NAMALWA (cell line): ENCODE measurements at regions not wholly inside any gene's neighbourhood (a gene's known extent, or its start where the extent isn't known, plus 50 kb on each side); places are given as distances from the start of the nearest gene placed in this dataset.
A peak's percentile ranks its signal among the peaks of the same experiment; 100 is the strongest.

Experiments
- DNase-seq: peaks from one replicate; pipeline ENCODE4 v3.0.0-alpha.2; 2015; ENCODE audit warnings: low spot score

DNA sequence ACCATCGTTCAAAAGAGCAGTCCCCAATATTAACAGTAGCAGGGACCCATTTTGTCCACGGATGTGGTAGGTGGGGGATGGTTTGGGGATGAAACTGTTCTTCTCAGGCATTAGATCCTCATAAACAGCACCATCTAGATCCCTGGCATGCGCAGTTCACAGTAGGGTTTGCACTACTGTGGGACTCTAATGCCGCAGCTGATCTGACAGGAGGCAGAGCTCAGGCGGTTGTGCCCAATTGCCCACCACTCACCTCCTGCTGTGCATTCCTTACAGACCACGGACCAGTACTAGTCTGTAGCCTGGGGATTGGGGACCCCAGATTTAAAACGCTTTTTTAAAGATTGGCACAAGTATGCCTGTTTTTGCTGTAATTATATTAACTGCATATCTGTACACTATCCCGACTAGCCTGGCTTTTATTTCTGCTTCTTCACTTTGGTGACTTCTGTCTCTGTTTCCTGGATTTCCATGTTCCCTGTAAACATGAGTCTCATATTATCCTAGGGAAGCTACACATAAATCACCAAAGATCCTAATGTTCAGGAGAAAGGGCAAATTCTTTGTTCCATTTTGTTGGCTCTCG, 163.3 kb upstream of the AKR1E2 start:
- DNase-seq: no peak

DNA sequence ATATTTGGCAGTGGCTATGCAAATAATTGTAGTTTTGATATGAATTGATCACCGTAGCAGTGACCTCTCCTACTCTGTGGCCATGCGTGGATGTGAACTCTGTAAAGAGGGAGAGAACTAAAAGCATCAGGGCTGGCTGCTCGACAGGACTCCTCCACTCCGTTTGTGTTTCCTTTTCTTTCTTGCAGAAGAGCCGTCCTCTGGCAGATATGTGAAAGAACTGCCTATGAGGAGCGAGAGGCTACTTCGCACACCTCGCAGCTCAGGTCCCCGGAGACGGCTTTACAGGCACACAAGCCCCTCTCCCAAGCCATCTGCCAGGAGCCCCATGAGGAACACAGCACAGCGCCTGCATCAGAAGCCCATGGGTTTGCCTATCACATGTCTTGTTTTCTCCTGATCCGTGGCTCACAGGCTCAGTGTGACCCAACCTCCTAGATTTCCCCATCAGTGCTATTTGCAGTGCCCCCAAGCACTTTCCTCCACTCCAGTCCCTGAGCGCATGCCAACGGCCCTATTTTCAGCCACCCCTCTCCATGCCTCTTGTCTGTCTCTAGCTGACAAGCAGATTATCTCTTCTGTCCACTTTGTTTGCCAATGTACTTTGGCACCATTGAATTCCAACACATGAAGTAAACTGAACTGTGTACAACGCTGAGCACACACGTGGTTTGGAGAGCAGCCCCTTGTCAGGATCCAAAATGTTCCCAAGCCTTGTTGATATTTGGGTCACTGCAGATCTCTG, 164.3 kb upstream of the AKR1E2 start:
- DNase-seq: no peak

DNA sequence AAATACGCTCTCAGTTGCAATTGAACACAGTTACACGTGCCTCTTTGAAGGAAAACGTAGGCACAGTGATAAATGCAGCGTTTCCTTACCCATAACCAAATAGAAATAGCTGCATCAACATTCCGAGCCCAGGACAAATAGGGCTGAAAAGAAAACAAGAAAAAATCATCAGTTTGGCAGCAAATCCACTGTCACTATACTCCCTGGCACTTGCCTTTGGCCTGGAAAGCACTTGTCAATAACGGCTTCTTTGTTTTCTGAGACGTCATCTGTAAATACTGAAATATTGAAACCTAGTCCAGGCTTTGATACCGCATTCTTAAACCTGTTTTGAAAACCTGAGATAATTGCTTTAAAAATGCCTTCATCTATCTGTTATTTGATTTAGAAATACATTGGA, 167.2 kb upstream of the AKR1E2 start:
- no peak for DNase-seq

DNA sequence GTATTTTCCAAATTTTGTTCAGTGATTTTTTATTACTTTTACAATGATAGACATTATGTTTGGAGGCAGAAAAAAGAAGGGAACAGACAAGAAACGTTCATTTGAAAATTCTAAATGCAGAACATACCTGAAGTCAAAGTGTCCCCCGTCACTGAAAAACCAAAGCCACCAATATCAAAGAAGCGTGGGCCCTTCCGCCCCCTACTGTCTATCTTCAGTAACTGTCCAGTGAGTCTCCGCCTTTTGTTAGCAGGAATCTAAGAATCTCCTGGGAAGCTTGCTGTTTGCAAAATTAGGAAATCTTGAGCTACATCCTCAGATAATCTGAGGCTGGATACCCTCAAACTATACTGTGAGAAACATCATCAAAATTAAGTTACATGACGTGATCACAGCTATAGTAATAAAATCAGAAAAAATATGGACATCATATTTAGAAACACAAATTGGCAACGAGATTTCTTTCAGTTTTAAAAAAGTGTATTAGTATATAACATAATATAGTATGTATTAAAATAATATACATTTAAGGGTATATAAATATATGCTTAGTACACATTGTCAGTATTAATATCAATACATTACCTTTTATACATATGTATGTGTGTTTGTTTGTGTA, 169.3 kb upstream of the AKR1E2 start:
- DNase-seq: peak; percentile 68

DNA sequence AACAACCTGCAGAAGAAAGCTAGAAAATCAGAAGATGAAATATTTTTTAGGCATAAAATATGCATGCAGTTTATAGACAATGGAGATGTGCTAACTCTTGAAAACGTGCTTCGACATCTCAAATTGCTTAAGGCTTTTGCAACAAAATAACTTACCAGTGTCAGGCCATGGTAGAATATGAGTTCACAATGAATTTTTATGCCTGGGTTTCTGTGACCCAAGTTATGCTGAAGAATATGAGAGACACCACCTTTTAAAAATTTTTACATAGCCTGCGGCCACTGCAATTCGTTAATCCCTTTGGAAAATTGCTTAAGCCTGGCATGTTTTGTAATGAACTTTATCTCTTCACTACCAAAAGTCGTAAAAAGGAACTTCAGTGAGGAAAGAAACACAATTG, 170.1 kb upstream of the AKR1E2 start:
- no peak for DNase-seq

DNA sequence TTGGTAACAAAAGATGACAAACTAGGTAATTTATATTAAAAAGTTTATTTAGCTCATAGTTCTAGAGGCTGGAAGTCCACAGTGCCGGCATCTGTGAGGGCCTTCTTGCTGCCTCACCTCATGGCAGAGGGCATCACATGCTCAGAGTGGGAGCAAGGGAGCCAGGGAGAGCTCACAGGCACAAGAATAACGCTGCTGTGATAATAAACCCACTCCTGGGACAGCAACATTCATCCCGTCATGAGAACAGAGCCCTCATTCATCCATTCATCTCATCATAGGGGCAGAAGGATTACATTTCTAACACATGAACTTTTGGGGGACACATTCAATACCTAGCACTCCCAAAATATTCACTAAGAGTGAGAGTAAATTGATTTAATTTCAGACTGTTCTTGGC, 170.6 kb upstream of the AKR1E2 start:
- DNase-seq: no peak

DNA sequence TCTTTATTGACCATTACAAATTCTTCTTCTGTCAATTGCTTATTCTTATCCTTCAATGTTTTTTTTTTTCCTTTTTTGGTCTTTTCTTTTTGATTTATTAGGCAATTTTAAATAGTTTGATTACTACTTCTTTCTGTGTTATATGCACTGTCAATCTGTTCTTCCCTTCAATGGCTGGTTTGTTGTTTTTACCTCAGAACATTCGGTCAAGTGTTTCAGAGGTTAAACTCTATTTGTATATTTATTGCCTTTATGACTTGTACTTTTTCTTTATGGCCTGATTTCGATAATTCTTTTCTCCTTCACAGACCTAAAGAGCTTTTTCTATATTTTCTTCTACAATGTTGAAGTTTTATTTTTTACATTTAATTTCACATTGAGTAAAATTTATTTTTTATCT, 171.5 kb upstream of the AKR1E2 start:
- no peak for DNase-seq

DNA sequence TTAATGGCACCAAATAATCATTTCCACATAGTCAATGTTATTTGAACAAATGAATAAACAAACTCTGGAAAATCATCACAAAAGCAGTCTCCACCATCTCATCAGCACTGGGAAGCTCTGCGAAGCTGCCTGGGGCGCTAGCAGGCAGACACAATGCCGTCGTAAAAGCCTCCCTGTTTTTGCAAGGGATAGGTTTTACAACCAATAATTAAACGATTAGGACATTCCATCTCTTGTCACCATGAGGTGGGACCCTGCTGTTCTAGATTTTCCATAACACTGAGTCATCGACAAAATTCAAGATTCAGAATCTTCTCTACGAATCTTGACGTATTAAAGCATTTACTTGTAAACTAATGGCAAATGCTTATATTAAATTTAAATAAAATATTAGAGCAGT, 172.8 kb upstream of the AKR1E2 start:
- no peak for DNase-seq

DNA sequence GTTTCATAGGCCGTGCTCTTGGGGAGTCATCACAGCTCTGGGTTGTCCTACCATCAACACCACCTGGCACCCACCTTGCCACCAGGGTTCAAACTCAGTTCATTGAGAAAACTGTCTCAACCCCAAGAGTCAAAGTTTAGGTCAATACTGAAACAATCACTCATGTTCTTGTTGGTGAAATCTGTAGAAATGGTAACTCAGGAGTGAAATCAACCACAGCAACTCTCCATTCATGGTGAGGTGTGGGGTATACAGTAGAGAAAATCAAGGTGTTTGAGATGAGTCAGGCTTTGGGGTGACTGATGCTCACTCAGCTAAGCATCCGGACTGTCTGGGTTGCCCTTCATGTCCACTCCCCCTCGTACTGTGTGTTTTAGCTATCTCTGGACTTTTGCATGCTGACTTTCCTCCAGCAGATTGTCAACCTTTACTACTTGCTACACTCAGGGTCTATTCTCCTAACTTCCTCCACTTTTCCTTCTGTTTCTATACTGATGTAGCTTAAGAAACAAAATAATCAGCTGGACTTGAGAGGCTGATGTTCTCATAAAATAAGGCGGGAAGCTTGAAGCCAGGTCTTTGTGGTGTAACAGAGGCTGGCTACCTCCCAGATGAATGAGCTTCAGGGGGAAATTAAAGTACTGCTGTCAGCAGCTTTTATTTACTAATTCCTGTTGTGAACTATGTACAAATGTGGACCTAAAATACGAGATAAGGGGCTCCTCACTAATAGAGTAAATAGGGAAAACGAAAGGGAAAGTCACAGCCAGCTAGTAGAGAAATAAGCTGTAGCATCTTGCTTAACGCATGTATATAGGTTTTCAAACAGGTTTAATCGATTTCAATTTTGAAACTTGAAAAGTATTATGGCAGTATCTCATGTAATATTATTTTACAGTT, 173.6 kb upstream of the AKR1E2 start:
- DNase-seq: no peak

DNA sequence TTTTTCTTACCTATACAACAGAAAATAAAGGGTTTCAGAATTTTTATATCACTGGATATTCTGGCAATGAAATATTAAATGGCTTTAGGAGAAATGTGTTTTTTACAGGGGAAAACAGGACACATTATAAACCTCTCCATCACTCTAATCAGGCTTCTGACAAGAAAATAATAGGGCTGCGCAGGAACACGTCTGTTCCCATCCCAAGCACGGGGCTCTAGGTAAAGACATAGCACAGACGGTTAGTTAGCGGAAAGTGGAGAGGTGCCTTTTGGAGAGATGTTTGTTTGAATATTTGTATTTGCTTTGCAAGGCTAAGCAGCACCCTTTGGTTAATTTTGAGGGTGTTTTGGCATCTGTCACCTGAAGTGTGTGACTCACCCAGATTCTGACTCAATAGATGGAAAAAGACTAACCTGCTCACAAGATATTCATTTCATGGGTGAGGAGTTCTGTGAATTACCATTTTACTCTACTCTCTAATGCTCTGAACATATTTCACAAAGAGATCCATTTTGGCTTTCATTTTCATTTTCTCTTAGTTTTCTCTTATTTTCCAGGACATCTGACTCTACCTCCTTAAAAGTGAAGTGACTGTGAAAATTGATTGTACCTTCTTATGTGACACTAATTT, 174.5 kb upstream of the AKR1E2 start:
- no peak for DNase-seq

DNA sequence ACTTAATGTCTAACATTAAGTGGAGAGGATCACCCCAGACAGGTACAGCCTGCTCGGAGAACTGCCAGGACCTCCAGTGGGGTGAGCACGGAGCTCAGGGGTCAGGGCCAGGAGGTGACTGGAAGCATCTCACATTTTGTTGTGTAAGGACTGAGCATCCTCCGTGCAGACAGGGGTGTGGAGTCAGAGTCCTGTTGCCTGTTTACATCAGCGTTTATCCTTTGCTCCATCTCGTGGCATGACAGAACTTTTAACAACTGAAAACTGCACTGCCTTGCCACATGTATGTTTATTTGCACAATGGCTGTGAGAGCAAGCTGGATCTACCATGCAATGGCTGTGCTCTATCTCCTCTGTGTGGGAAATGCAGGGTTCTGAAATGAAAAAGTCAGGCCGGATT, 175.4 kb upstream of the AKR1E2 start:
- no peak for DNase-seq

DNA sequence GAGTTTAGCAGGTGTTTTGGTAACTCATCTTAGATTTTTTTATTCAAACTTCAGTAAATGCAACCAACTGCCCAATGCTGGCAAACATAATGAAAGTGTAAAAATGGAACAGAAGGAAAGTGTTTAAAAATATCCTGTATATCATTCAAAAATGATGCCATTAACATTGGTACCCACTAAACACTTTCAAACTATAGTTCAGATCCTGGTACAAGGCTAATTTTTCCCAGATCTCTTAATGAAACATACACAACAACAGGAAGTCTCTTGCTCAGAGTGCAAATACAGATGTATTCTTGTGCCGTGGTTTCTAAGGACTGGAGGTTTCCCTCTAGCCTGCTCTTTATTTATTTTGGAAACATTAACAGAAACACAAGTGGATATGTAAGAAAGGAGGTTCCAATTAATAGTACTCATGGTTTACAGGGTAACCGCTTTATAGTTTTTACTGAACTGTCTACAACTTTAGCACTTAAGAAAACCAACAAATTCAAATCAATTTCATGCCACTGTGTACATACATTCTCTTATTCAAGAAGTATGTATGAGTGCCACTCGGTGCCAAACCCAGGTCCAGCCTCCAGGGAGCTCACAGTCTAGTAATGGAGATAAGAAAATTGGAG, 176.0 kb upstream of the AKR1E2 start:
- no peak for DNase-seq

DNA sequence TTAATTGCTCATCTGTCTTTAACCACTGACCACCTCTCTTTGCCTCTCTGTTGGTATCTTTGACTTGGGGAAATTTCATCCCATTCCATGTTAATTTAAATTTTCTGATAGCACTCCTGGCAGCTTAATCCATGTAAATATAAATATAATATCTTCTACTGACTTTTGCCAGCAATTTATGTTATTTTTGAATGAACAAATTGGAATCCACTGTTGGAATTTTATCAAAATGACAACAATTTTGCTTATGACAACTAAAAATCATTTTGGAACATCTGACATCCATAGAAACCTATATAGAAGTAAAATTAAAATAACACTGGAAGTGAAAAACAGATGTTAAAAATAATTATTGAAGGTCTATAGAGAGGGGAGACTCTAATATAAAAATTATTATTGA, 176.5 kb upstream of the AKR1E2 start:
- DNase-seq: no peak

DNA sequence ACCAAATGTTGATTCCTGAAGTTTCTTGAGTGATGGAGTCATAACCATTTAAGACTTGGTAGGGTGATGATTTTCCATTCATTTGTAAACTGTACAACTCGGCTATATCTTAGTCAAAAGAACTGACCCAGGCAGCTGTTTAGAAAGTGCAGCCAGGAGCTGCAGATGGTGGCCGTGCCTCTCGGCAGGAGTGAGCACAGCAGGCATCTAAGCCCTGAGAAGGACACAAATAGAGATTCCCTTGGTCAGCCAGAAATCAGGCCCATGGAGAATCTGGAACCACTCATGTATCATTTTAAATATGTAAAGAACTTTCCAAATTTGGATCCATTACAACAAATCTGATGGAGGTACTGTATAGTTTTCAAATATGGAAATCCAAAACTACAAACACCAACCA, 177.0 kb upstream of the AKR1E2 start:
- no peak for DNase-seq

DNA sequence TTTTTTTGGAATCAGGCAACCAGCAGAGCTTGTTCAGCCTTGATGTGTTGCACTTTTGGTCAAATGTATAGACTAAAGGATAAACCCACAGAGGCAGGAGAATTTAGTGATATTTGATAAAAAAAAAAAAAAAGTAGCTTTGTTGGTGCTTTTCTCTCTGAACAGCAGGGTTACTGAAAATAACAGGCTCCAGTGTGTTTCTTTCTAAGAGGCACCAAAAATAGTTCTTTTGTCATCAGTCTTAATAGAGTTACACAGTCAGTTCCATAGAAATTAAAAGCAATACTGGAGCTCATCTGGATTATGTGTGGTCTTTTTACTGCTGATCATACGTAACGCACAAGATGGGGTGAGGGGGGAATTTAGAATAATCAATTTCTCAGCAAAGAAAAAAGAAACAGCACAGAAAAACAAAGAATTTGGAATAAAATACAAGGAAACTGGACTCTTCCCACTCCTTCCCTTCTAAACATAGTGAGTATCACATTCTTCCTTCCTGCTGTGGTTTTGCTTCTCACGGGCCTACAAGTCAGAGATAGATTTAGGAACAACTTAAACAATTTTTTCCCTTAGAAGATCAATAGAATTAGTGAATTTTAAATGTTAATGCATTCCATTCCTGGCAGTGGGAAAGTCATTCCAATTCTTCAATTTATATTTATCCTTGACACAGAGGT, 178.8 kb upstream of the AKR1E2 start:
- no peak for DNase-seq

DNA sequence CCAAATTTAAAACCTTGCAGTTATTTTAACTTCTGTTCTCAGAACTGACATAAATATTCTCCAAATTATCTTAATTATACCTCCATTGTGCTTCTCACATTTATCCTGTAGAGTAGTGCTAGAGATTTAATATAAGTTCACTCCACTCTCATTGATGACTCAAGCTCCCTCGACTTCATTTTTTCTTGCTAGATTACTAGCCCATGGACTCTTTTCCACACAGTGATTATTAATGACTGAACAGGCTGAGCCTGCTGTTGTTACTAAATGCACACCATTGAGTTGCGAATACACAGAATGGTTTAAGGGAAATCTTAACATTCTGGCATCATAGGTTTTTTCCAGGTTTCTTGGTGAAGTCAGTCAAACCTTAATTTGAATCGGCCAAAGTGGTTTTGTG, 179.5 kb upstream of the AKR1E2 start:
- no peak for DNase-seq

DNA sequence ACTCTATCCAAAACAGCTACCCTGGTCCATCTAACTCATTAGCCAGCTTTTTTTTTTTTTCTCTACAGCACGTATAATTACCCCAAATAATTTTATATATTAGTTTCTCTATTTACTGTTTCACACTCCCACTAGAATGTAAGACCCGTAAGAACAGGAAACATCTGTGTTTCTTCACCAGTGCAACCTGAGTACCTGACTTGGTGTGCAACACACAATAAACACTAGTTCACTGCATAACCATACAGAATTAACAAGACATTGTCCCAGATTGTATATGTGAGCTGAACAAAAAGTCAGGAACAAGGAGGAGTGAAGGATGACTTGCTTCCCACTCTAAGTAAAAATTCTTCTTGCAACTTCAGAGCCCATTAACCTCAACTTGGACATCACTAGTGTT, 180.2 kb upstream of the AKR1E2 start:
- DNase-seq: no peak

DNA sequence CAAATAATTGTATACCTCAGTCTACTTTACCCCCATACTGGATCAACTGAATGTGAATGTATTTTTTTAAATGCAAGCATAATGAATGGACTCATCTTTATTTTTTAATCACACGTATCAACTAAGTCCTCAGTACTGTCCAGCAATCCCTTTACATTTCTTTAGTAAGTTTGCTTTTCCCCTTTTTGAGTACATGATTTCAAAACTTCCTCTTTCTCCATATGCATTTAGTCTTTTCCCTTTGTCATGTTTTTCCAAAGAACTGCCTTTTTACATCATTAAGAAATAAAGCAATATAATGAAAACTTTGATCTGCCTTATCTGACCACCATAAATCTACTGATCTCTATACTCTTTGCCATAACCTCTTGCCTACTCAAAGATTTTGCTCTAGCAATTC, 182.5 kb upstream of the AKR1E2 start:
- no peak for DNase-seq

DNA sequence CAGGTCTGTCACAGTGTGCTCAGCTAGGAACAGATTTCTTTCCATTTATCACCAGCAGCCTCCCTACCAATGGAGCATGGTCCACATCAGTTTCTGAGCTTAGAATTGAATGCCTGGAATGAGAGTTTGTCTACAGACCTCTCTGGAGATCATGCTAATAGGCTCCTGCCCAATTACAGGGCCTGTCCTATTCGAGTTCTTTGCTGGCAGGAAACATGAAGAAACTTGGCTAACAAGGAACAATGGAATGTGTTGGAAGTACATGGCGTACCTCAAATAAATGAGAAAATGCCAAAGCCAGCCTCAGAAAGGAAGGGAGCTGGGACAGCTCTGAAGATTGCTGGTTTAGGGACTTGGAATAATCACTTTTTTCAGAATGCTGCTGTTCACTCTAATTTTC, 186.0 kb upstream of the AKR1E2 start:
- DNase-seq: no peak

DNA sequence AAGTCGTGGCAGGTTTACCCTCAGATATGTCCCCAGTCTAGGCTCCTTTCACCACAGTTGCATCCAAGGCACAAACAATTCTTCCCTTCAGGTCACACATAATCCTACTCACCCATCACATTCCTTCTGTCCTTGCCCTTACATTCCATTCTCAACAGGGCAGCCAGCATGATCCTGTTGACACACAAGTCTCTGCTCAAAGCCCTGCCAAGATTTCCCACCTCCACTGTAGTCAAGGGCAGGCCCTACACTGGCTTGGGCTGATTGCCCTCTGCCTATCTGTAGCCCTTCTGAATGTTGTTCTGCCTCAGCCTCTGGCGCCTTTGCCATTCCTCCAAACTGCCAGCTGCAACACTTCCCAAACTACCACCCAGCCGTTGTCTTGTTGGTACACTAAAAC, 187.9 kb upstream of the AKR1E2 start:
- DNase-seq: no peak

DNA sequence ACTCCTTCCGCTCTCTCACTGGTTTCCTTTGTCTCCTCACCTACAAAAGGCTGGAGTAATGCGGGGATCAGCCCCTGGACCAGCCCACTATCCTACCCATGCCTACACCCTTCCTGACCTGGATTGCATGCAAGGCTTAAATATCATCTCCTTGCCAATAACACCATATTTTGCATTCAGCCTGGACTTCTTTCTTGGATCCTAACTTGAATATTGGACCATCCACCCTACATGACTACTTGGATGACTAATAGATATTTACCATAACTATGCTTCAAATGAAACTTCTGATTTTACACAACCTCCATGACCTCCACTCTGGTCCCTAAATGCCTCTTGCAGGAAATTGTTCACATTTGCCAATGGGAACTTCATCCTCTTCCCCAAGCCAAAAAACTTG, 188.3 kb upstream of the AKR1E2 start:
- DNase-seq: no peak
